Activated naive CD8-positive, alpha-beta T cell (primary cell): ENCODE measurements at regions not wholly inside any gene's neighbourhood (a gene's known extent, or its start where the extent isn't known, plus 50 kb on each side); places are given as distances from the start of the nearest gene placed in this dataset.

Experiments used
- H3K27ac Mint-ChIP-seq: one replicate; pipeline ENCODE4 v1.8.0; 2021; ENCODE audit warnings: mixed read lengths
- H3K27me3 Mint-ChIP-seq: one replicate; pipeline ENCODE4 v1.8.0; 2021; ENCODE audit warnings: mixed read lengths
- H3K36me3 Mint-ChIP-seq: one replicate; pipeline ENCODE4 v1.8.0; 2021; ENCODE audit warnings: mixed read lengths
- H3K4me1 Mint-ChIP-seq: one replicate; pipeline ENCODE4 v1.8.0; 2021; ENCODE audit warnings: low read depth, mixed read lengths
- H3K4me3 Mint-ChIP-seq: one replicate; pipeline ENCODE4 v1.8.0; 2021; ENCODE audit warnings: mild to moderate bottlenecking, mixed read lengths
- H3K9me3 Mint-ChIP-seq: one replicate; pipeline ENCODE4 v1.8.0; 2021; ENCODE audit warnings: low read depth, mixed read lengths

GRCh38 chr7:106797937-106798336 lies 67.1 kb upstream of the PIK3CG start:
- Mint-ChIP-seq H3K9me3 (peaks cover 5% of the 10 kb centered on the region), H3K36me3 (peaks cover 2% of the 10 kb centered on the region), H3K27me3 (no peaks in the 10 kb centered on the region), H3K4me3 (no peak overlapping the region), H3K4me1 (no peaks in the 10 kb centered on the region), H3K27ac (no peak overlapping the region)

GRCh38 chr7:106802589-106802988 lies 62.5 kb upstream of the PIK3CG start:
- Mint-ChIP-seq H3K9me3 (peaks cover 5% of the 10 kb centered on the region), H3K27ac (no peak overlapping the region), H3K27me3 (no peaks in the 10 kb centered on the region), H3K4me1 (no peaks in the 10 kb centered on the region), H3K4me3 (no peak overlapping the region), H3K36me3 (peaks cover 2% of the 10 kb centered on the region)

- peaks cover 3% of the 10 kb centered on the region for H3K4me1 Mint-ChIP-seq
- H3K4me3 Mint-ChIP-seq = no peak overlapping the region
- H3K9me3 Mint-ChIP-seq = no peaks in the 10 kb centered on the region
- H3K27me3 Mint-ChIP-seq = no peaks in the 10 kb centered on the region
- no peaks in the 10 kb centered on the region for H3K36me3 Mint-ChIP-seq
- H3K27ac Mint-ChIP-seq = no peak overlapping the region
Measured at GRCh38 chr7:106806556-106806955, 58.5 kb upstream of the PIK3CG start.

- H3K36me3 Mint-ChIP-seq = no peaks in the 10 kb centered on the region
- no peak overlapping the region for H3K4me3 Mint-ChIP-seq
- peaks cover 3% of the 10 kb centered on the region for H3K4me1 Mint-ChIP-seq
- H3K27ac Mint-ChIP-seq = no peak overlapping the region
- H3K27me3 Mint-ChIP-seq = no peaks in the 10 kb centered on the region
- H3K9me3 Mint-ChIP-seq = no peaks in the 10 kb centered on the region
Measured at GRCh38 chr7:106807474-106807873, 57.6 kb upstream of the PIK3CG start.

GRCh38 chr7:106808967-106809635 lies 56.0 kb upstream of the PIK3CG start:
- H3K9me3 Mint-ChIP-seq = no peaks in the 10 kb centered on the region
- H3K4me1 Mint-ChIP-seq = peaks cover 3% of the 10 kb centered on the region
- no peaks in the 10 kb centered on the region for H3K27me3 Mint-ChIP-seq
- no peak overlapping the region for H3K27ac Mint-ChIP-seq
- H3K36me3 Mint-ChIP-seq = no peaks in the 10 kb centered on the region
- H3K4me3 Mint-ChIP-seq = no peak overlapping the region

GRCh38 chr7:106811472-106811871 lies 53.6 kb upstream of the PIK3CG start:
- H3K4me3 Mint-ChIP-seq = no peak overlapping the region
- H3K4me1 Mint-ChIP-seq = peaks cover 3% of the 10 kb centered on the region
- H3K9me3 Mint-ChIP-seq = no peaks in the 10 kb centered on the region
- H3K36me3 Mint-ChIP-seq = no peaks in the 10 kb centered on the region
- no peak overlapping the region for H3K27ac Mint-ChIP-seq
- H3K27me3 Mint-ChIP-seq = no peaks in the 10 kb centered on the region

GRCh38 chr7:106812027-106812643 lies 52.9 kb upstream of the PIK3CG start:
- Mint-ChIP-seq H3K4me3 (no peak overlapping the region), H3K27ac (no peak overlapping the region), H3K27me3 (no peaks in the 10 kb centered on the region), H3K36me3 (no peaks in the 10 kb centered on the region), H3K4me1 (peaks cover 3% of the 10 kb centered on the region), H3K9me3 (no peaks in the 10 kb centered on the region)

- Mint-ChIP-seq H3K4me3 (no peak overlapping the region), H3K27ac (no peak overlapping the region), H3K4me1 (peaks cover 3% of the 10 kb centered on the region)
Measured at GRCh38 chr7:106813705-106814305, 51.3 kb upstream of the PIK3CG start.

GRCh38 chr7:106814887-106815286 lies 50.2 kb upstream of the PIK3CG start:
- H3K9me3 Mint-ChIP-seq = no peaks in the 10 kb centered on the region
- no peak overlapping the region for H3K4me3 Mint-ChIP-seq
- H3K36me3 Mint-ChIP-seq = no peaks in the 10 kb centered on the region
- no peaks in the 10 kb centered on the region for H3K27me3 Mint-ChIP-seq
- peaks cover 3% of the 10 kb centered on the region for H3K4me1 Mint-ChIP-seq
- no peak overlapping the region for H3K27ac Mint-ChIP-seq

More at GRCh38 chr7:106813705-106814305, 51.3 kb upstream of the PIK3CG start:
- Mint-ChIP-seq H3K27me3 (no peaks in the 10 kb centered on the region), H3K36me3 (no peaks in the 10 kb centered on the region), H3K9me3 (no peaks in the 10 kb centered on the region)
